GM10248 (cell line): ENCODE measurements at regions not wholly inside any gene's neighbourhood (a gene's known extent, or its start where the extent isn't known, plus 50 kb on each side); places are given as distances from the start of the nearest gene placed in this dataset.

Experiments
- CTCF ChIA-PET: fragments of 300-600 bp; sonication (Branson Sonifier 250); formaldehyde crosslinking; extraction: SDS; loops from one replicate; lab custom pipeline; 2021; ENCODE audit warnings: antibody characterized with exemption; lab: Yijun Ruan, JAX
- POLR2A ChIA-PET: fragments of 350-650 bp; sonication (Branson Sonifier 250); formaldehyde crosslinking; extraction: SDS; loops from one replicate; lab custom pipeline; 2020; ENCODE audit warnings: antibody characterized with exemption; lab: Yijun Ruan, JAX
- DNase-seq: peaks from one replicate; pipeline ENCODE4 v3.0.0; 2012; ENCODE audit errors: extremely low spot score
- TF ChIP-seq, protein P1 (sequence below): IDR thresholded peaks from 2 replicates; pipeline ENCODE4 v1.5.1; 2012; ENCODE audit warnings: mild to moderate bottlenecking, low read depth; ENCODE audit errors: extremely low read depth, missing control alignments, control extremely low read depth

DNA sequence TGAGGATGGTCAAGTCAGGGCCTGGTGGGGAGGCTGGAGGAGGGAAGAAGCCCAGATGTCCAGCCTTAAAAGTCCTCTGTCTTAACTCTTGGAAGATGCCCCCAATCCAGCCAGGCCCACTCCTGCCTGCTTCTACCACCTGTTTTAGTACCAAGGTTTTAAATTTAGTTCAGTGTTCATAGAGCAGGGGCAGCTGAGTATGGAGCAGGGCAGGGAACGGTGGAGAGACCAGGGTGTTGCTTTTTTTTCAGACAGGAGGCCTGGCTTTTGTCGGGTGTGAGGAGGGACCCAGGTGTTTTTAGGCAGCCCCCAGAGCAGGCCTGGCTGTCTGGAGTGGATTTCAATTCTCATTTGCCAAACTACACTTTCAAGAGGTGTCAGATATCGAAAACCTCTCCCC lies 278.8 kb downstream of the CDC5L start:
- TF ChIP-seq, protein P1, sequence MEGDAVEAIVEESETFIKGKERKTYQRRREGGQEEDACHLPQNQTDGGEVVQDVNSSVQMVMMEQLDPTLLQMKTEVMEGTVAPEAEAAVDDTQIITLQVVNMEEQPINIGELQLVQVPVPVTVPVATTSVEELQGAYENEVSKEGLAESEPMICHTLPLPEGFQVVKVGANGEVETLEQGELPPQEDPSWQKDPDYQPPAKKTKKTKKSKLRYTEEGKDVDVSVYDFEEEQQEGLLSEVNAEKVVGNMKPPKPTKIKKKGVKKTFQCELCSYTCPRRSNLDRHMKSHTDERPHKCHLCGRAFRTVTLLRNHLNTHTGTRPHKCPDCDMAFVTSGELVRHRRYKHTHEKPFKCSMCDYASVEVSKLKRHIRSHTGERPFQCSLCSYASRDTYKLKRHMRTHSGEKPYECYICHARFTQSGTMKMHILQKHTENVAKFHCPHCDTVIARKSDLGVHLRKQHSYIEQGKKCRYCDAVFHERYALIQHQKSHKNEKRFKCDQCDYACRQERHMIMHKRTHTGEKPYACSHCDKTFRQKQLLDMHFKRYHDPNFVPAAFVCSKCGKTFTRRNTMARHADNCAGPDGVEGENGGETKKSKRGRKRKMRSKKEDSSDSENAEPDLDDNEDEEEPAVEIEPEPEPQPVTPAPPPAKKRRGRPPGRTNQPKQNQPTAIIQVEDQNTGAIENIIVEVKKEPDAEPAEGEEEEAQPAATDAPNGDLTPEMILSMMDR: no peak
- POLR2A ChIA-PET: no interaction called here
- DNase-seq: no peak
- CTCF ChIA-PET: interaction anchor here (6.6 kb wide), 1 partner anchor 12 kb away, joined by 58 read pairs; no protein-coding TSS in a partner anchor

DNA sequence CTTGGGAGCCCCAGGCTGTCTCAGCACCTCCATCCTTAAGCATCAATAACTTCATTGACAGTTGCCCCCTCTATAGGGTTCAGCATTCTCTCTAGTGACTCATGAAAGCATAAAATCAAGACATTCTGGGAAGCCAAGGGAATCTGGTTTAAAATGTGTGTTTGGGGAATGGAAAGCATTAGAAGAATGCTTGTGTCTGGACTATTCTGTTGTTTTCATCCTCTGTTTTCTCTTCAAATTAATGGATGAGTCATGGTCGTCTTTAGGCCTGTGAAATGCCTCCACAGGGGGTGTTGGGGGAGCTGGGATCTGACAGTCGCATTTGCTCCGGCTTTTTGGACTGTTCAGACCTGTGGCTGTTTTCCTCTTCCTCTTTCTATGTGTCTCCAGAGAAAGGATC lies 279.7 kb downstream of the CDC5L start:
- CTCF ChIA-PET: interaction anchor here (0.9 to 6.6 kb wide), 2 partner anchors 13 to 297 kb away, joined by 3 to 58 read pairs; no protein-coding TSS in a partner anchor
- no peak for DNase-seq
- TF ChIP-seq, protein P1: no peak
- POLR2A ChIA-PET: no interaction called here

DNA sequence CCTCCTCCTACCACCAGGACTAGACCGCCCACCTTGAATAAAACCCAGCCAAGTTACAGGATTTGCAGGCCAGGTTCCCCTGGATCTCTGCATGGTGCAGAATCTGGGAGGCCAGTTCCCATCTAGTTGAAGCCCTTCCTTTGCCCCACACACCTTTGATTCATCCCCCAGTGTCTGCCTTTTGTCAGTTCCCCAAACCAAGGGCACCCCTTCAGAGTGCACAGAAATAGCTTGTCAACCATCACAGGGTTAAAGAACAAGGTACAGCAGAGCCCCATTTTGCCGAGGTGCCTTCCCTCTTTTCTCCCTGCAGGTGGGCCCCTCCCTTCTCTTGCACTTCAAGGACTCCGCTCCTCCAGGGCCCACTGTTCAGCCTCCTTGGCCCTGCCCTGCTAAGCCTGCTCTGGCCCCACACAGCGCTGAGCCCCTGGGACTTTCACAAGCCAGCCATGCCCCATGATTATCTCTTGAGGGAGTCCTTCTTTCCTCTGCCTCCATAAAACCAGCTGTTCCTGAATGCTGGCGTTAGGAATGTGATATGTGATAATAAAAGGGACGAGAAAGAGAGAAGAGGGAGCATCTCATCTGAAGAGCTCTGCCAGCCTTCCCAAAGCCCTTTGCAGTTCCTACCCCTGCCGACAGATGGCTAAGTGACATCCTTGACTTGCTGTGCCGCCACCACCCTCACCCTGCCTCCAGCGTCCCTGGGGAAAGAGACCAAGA lies 280.3 kb downstream of the CDC5L start:
- CTCF ChIA-PET: interaction anchor here (0.6 to 6.6 kb wide), 8 partner anchors 9 to 1254 kb away, joined by 3 to 58 read pairs (median 3); no protein-coding TSS in a partner anchor
- POLR2A ChIA-PET: no interaction called here
- no peak for DNase-seq
- TF ChIP-seq, protein P1: peak; percentile 48

DNA sequence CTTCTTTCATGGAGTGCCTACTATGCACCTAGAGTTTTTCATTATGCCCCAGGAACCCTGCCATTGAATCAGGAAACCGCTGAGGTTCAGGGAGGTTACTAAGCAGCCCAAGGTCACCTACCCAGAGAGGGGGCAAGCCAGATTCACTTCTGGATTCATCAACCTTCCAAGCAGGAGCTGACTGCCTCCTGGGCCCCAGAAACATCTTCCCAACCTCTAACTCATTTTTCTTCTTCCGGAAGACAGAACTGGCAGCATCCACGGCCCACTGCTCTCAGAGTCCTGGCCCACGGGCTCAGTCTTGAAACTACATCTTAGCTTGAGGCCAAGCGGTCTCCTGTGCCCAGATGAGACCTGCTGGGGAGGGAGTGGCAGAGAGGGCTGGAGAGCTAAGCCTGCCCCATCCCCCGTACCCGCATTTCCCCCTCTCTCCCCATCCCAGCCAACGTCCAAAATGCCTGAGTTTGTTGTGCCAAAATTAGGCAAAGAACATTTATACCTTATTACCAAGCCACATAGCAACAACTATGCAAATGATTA lies 281.0 kb downstream of the CDC5L start:
- no peak for DNase-seq
- ChIA-PET CTCF (interaction anchor here (0.8 to 6.6 kb wide), 7 partner anchors 8 to 1253 kb away, joined by 3 to 58 read pairs (median 3); no protein-coding TSS in a partner anchor), POLR2A (no interaction called here)
- TF ChIP-seq, protein P1: no peak

DNA sequence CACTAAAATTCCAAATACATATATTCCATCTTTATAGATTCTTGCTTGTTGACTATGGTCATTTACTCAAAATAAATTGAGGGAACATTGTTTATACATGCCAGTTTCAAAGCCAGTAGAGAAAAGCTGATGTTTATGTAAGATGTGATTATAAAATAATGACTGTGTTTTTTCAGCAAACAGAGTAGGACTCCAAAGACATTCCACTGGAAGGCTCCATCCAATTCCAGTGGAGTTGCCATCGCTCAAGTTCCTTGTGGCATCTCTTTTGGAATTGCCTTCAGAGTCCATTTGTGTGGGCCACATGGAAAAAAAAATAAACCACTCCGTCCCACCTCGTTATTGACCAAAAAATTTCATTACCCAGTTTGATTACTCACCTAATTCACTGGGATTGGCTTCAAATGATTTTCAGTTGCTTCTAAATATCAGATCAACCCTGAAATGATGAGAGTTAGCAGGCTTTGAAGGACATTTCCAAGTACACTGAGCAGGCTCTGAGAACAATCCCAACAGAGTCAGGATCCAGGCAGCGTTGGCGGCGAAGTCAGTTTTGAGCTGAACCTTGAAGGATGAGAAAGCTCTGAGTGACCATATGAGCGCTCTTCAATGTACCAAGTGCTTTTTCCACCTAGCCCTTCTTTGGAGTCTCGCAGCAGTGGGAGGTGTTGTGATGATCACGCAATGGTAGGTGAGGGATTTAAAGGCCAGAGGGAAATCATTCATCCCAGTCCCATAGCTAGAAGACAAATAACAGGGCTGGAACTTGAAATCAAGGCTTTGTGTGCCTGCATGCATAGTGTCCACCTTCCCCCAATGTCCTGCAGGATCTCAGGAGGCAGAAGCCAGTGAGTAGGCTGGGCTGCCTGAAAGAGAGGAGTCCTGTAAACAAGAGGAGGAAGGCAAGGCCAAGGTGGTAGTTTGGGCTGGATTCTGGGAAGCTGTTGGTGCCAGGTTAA lies 281.7 kb downstream of the CDC5L start:
- ChIA-PET CTCF (interaction anchor here (1.4 to 6.6 kb wide), 5 partner anchors 8 to 1252 kb away, joined by 3 to 58 read pairs (median 4); no protein-coding TSS in a partner anchor), POLR2A (no interaction called here)
- DNase-seq: no peak
- TF ChIP-seq, protein P1: no peak

DNA sequence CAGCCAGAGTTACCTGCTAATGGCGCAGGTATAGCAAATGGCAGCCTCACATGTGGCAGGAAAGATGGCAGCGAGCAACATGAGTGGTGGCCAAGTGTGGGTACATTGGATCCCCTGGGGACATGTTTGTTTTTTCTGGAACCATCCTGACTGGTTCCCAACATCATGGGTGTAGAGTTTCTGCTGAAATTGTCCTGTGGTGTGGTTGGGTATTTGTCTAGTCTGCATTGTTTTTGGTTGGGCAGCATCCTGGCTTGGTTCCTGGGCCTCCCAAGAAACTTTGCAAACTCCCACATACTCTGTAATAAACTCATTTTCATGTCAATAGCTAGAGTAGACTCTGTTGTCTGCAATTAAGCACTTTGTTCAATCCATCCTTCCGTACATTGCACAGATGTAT lies 282.6 kb downstream of the CDC5L start:
- ChIA-PET CTCF (interaction anchor here (6.6 kb wide), 1 partner anchor 16 kb away, joined by 58 read pairs; no protein-coding TSS in a partner anchor), POLR2A (no interaction called here)
- DNase-seq: no peak
- TF ChIP-seq, protein P1: no peak
